GM12873 (cell line): ENCODE measurements at regions not wholly inside any gene's neighbourhood (a gene's known extent, or its start where the extent isn't known, plus 50 kb on each side); places are given as distances from the start of the nearest gene placed in this dataset.

Experiments
- CTCF ChIP-seq: IDR thresholded peaks from 2 replicates; pipeline ENCODE4 v1.5.1; 2012; ENCODE audit warnings: low read depth, mild to moderate bottlenecking, moderate library complexity, low read length, control low read depth; ENCODE audit not compliant: insufficient read depth; ENCODE audit errors: missing control alignments

- TF ChIP-seq CTCF, result no peak
These were observed 332.9 kb downstream of the DNAH5 start for GRCh38 chr5:13611604-13612003.

- TF ChIP-seq CTCF, result no peak
These were observed 335.0 kb downstream of the DNAH5 start for GRCh38 chr5:13609504-13609903.

GRCh38 chr5:13606051-13606450 lies 338.4 kb downstream of the DNAH5 start:
- no peak for TF ChIP-seq CTCF

GRCh38 chr5:13601112-13601511 lies 343.4 kb downstream of the DNAH5 start:
- TF ChIP-seq CTCF, result no peak

- no peak for TF ChIP-seq CTCF
These were observed 348.5 kb downstream of the DNAH5 start for GRCh38 chr5:13595978-13596377.

- no peak for TF ChIP-seq CTCF
These were observed 352.9 kb downstream of the DNAH5 start for GRCh38 chr5:13591621-13592020.

GRCh38 chr5:13585324-13585723 lies 359.2 kb downstream of the DNAH5 start:
- no peak for TF ChIP-seq CTCF
